ENCODE measurements at regions not wholly inside any gene's neighbourhood (a gene's known extent, or its start where the extent isn't known, plus 50 kb on each side); places are given as distances from the start of the nearest gene placed in this dataset.
"Not testable (repeated sequence)": the region's sequence is repeated elsewhere in the genome, so short reads cannot be mapped to it uniquely, and the experiment has no call there.

GRCh38 chr17:21558921-21559320 is 133.4 kb upstream of the KCNJ18 start:
- DNase-seq = not testable (repeated sequence)

- no peak for DNase-seq
Measured at GRCh38 chr17:21564262-21564661, 128.1 kb upstream of the KCNJ18 start.

- DNase-seq = not testable (repeated sequence)
Measured at GRCh38 chr17:21564757-21565156, 127.6 kb upstream of the KCNJ18 start.

DNA sequence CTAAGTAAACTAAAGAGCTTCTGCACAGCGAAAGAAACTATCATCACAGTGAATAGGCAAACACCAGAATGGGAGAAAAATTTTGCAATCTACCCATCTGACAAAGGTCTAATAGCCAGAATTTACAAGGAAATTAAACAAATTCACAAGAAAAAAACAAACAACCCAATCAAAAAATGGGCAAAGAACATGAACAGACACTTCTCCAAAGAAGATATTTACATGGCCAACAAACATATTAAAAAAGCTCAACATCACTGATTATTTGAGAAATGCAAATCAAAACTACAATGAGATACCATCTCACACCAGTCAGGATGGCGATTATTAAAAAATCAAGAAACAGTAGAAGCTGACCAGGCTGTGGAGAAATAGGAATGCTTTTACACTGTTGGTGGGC is 121.9 kb upstream of the KCNJ18 start:
- not testable (repeated sequence) for DNase-seq

DNA sequence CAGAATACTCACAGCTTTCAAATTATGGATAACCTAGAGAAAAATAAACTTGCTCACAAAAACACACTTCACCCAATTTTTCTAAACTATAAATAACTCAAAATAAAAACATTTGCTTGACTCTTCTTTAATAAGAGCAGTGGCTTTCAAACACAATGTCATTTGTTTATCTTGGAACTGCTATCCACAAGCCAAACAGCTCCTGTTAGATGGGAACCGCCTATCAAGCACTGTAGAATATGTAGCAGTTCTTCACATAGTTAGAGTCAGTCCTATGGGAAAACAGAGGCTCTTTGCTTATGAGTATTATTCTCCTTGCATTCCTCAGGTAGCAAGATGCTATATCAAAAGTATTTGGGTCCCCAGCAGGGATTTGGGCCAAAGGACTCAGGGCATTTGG is 120.2 kb upstream of the KCNJ18 start:
- DNase-seq = not testable (repeated sequence)

GRCh38 chr17:21573271-21573960 is 118.9 kb upstream of the KCNJ18 start:
- not testable (repeated sequence) for DNase-seq

DNA sequence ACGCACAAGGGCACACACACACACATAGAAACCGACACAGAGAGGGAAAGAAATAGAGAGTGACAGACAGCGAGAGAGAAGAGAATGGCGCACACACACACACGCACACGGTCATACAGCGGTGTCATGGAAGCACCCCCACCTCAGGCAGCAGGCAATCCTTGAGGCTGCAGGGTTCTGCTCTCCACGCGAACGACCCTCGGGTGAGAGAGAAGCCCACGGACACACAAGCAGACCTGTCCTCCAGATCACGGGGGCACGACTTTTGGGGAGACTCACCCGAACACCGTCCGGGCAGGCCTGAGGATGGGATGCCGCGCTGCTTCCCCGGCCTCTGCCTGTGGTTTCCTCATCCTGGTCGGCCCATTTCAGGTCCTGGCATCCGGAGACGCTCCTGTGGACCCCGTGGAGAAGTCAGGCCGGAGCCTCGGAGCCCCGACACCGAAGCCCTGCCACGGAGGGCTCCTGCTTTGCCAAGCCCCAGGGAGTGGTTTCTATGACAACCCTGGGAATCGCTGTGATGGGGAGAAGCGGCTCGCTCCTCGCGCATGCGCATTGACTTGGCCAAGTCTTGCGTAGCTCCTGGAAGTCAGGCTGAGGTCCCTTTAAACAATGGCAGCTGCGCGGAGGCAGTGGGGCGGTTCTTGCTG is 118.2 kb upstream of the KCNJ18 start:
- no peak for DNase-seq

DNA sequence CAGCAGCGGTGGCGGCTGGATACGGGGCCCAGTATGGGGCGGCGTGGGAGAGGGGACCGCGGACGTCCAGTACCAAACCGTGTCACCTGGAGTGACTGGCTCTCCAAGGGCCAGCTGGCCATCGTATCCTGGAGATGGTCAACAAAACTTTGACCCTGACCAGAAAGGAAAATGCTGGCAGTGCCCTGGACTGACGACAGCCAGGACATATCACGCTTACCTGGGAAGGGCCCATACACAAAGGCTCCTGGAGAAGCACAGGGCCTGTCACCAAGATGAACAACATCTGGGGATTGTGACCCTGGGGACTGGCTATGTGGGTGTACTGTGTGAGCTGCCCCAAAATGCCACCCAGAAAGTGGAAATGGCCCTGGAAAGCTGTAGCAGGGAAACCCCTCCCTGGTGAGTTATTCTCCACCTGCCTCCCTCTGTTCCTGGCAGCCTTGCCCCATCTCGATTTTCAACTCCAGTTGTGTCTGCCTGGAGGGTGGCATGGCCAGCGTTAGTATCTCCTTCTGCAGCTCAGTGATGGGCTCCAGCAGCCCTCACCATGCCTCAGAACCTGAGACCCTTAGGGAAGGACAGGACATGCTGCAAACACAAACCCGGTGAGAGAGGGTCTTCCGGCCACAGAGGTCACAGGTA is 117.6 kb upstream of the KCNJ18 start:
- not testable (repeated sequence) for DNase-seq

DNA sequence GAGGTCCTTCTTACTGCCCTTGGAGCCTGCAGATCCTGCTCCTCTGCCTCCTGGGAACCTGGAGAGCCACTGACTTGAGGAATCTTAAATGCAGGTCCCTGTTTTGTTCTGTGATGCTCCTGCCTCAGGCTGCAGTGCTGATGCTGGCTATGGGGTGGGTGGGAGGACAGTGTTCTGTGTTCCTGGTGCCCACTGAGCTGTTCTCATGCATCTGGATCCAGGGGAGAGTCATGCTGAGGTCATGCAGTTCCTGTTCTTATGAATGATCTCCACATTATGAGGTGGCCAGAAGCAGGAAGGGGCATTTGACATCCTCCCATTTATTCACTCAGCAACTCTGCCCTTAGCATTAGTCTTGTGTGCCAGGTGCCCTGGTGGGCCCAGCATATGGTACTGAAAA is 113.5 kb upstream of the KCNJ18 start:
- DNase-seq = not testable (repeated sequence)

DNA sequence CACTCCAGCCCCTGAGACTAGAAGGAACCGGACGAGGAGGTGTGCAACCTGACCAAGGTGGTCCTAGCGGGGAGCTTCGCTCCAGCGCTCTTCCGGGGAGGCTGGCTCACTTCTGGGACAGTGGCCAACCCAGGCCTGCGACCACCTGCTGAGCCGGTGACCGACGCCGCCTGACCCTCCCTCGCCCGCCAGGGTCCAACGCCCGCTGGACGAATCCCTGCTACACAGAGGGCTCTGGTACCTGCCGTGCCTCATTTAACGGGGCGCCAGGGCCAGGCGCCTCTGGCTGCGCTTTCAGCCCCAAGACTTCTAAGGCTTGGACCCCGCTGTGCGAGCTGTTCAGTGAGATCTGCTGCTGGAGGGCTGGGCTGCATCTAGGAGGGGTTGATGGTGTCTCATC is 99.5 kb upstream of the KCNJ18 start:
- no peak for DNase-seq

DNA sequence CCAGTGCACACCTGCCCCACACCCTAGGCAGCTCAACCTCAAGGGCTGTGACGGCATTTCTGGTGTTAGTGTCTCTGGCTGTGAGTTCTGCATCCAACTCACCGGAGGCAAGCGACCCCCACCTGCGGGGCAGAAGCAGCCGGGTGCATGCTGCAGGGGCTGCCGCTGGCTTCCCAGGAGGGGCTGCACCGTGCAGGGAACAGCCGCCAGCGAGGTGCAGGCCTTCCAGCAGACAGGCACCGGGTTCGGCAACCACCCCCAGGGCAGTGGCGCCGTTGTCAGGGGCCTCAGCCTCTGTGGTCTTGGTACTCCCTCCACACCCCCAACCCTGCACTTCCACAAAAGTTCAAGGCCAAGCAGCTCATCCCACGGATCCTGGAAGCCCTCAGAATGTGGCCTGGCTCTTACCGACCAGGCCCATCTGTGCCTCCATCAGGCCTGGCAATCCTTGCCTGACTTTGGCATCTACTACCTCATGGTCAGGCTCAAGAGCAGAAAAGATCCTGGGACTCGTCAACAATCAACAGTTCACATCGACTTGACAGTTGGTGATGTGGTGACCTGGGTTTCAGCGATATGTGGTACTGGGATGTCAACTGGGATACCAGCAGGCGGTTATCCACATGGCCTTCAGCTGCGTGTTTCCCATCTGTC is 98.7 kb upstream of the KCNJ18 start:
- DNase-seq = not testable (repeated sequence)

DNA sequence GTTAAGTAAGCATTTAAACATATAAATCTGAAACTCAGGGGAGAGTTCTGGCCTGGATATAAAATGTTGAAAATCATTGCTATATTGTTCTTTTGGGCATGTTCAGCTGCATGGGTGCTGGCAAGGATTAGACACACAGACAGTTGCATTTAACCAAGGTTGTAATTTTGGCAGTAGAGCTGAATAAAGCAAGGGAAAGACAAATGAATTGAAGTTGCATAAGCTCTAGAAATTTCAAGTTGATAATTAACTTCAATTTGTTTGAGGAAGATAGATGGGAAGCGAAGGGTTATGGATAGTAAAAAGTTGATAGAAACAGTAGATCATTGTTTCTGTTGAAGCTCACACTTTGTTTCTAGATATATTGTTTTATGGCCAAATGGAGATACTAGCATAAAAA is 97.2 kb upstream of the KCNJ18 start:
- no peak for DNase-seq

- DNase-seq = no peak
Measured at GRCh38 chr17:21602176-21602575, 90.1 kb upstream of the KCNJ18 start.

GRCh38 chr17:21603292-21603691 is 89.0 kb upstream of the KCNJ18 start:
- DNase-seq = not testable (repeated sequence)

GRCh38 chr17:21611443-21611842 is 80.9 kb upstream of the KCNJ18 start:
- not testable (repeated sequence) for DNase-seq

DNA sequence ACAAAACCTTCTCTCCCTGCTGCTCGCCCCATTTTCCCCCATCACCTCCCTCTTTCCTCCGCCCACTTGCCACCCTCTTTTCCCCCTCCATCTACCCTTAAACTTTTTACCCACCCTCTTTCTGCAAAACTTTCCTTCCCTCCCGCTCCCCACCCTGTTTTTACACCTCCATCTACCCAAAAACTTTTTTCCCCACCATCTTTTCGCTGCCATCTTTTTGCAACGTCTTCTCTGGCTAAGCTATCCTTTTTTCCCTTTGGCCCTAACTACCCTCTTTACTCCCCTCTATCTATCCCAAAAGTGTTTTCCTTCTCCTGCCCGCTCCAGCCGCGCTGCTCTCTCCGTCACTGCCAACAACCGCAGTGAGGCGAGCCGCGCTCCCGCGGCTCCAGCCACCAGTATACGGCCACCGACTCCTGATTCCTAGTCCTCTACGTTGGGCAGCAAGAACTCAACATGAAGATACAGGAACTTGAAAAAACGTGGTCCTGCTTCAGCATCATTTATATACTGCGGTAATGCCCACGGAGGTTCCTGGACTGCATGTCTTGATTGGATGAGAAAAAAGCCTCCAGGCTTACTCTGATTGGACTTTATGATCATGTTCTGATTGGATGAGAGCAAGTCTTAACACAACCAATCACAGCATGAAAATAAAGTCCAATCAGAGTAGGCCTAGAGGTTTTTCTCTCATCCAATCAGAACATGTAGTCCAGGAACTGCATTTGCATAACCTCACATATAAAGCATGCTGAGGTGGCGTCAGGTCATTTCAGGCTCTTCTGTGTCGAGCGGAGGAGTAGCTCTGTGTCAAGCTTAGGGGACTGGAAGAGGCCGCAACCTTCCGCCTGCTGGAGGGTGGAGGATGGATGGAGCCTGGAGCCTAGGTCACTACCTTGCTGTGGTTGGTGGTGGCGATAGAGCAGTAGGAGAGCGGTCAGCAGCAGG is 79.9 kb upstream of the KCNJ18 start:
- DNase-seq = not testable (repeated sequence)

GRCh38 chr17:21613071-21613429 is 79.3 kb upstream of the KCNJ18 start:
- DNase-seq = no peak

- not testable (repeated sequence) for DNase-seq
Measured at GRCh38 chr17:21626987-21627386, 65.3 kb upstream of the KCNJ18 start.
